Karpas-422 (cell line): ENCODE measurements at regions not wholly inside any gene's neighbourhood (a gene's known extent, or its start where the extent isn't known, plus 50 kb on each side); places are given as distances from the start of the nearest gene placed in this dataset.

Source experiments
- DNase-seq: peaks from one replicate; pipeline ENCODE4 v3.0.0-alpha.2; 2015
- H2AFZ ChIP-seq: fragments of 200-600 bp; sonication (generic); 2 replicates; pipeline ENCODE4 v1.6.1; 2014; ENCODE audit warnings: antibody characterized with exemption, low read length, mixed read lengths
- H3K27ac ChIP-seq: fragments of 200-600 bp; sonication (generic); 2 replicates; pipeline ENCODE4 v1.5.1; 2014; ENCODE audit warnings: mild to moderate bottlenecking, low read length, moderate library complexity
- H3K27me3 ChIP-seq: fragments of 200-600 bp; sonication (generic); 2 replicates; pipeline ENCODE4 v1.6.1; 2014; ENCODE audit warnings: low read length, mixed read lengths
- H3K36me3 ChIP-seq: fragments of 200-600 bp; sonication (generic); 2 replicates; pipeline ENCODE4 v1.6.1; 2014; ENCODE audit warnings: low read length, mixed read lengths; ENCODE audit not compliant: insufficient read depth
- H3K4me1 ChIP-seq: fragments of 200-600 bp; sonication (generic); 2 replicates; pipeline ENCODE4 v1.6.1; 2014; ENCODE audit warnings: mild to moderate bottlenecking, low read length, mixed read lengths
- H3K4me2 ChIP-seq: fragments of 200-600 bp; sonication (generic); 2 replicates; pipeline ENCODE4 v1.6.1; 2014; ENCODE audit warnings: low read length, low read depth, mild to moderate bottlenecking; ENCODE audit not compliant: poor library complexity, severe bottlenecking
- H3K4me3 ChIP-seq: fragments of 200-600 bp; sonication (generic); 2 replicates; pipeline ENCODE4 v1.5.1; 2014; ENCODE audit warnings: mild to moderate bottlenecking, antibody characterized with exemption, low read length, mixed read lengths
- H3K79me2 ChIP-seq: fragments of 200-600 bp; sonication (generic); 2 replicates; pipeline ENCODE4 v1.6.1; 2014; ENCODE audit warnings: mild to moderate bottlenecking, low read length, mixed read lengths
- H3K9ac ChIP-seq: fragments of 200-600 bp; sonication (generic); 2 replicates; pipeline ENCODE4 v1.6.0; 2014; ENCODE audit warnings: low read length
- H3K9me2 ChIP-seq: fragments of 200-600 bp; sonication (generic), shearing (Covaris generic); replicated peaks from 2 replicates; pipeline ENCODE4 v1.6.0; 2014; ENCODE audit warnings: mild to moderate bottlenecking, low read length, moderate library complexity; ENCODE audit not compliant: insufficient read depth
- H3K9me3 ChIP-seq: fragments of 300-700, 200-600 bp; sonication (generic); 2 replicates; pipeline ENCODE4 v1.6.1; 2014; ENCODE audit warnings: low read length, mixed read lengths
- H4K20me1 ChIP-seq: fragments of 200-600 bp; sonication (generic); 2 replicates; pipeline ENCODE4 v1.6.1; 2014; ENCODE audit warnings: mild to moderate bottlenecking, antibody characterized with exemption, low read length, low read depth; ENCODE audit not compliant: insufficient read depth

GRCh38 chr4:108405586-108405985 lies 214.8 kb upstream of the RPL34 start:
- H3K36me3 ChIP-seq, result no peaks in the 10 kb centered on the region
- H3K4me3 ChIP-seq, result no peak overlapping the region
- H4K20me1 ChIP-seq, result no peaks in the 10 kb centered on the region
- no peaks in the 10 kb centered on the region for H3K4me1 ChIP-seq
- H3K27ac ChIP-seq, result no peak overlapping the region
- no peaks in the 10 kb centered on the region for H3K9me2 ChIP-seq
- H3K79me2 ChIP-seq, result no peaks in the 10 kb centered on the region
- H3K27me3 ChIP-seq, result no peaks in the 10 kb centered on the region
- no peaks in the 10 kb centered on the region for H3K9me3 ChIP-seq
- no peak overlapping the region for H3K9ac ChIP-seq
- H3K4me2 ChIP-seq, result no peak overlapping the region
- no peak for DNase-seq
- no peak overlapping the region for H2AFZ ChIP-seq

- Histone ChIP-seq H3K4me1 (no peaks in the 10 kb centered on the region), H3K4me2 (no peak overlapping the region), H4K20me1 (no peaks in the 10 kb centered on the region), H3K4me3 (no peak overlapping the region), H2AFZ (no peak overlapping the region), H3K79me2 (no peaks in the 10 kb centered on the region), H3K9ac (no peak overlapping the region), H3K9me3 (no peaks in the 10 kb centered on the region), H3K36me3 (no peaks in the 10 kb centered on the region), H3K9me2 (no peaks in the 10 kb centered on the region), H3K27me3 (no peaks in the 10 kb centered on the region), H3K27ac (no peak overlapping the region)
- no peak for DNase-seq
These were observed 220.1 kb upstream of the RPL34 start for GRCh38 chr4:108400309-108400708.

DNA sequence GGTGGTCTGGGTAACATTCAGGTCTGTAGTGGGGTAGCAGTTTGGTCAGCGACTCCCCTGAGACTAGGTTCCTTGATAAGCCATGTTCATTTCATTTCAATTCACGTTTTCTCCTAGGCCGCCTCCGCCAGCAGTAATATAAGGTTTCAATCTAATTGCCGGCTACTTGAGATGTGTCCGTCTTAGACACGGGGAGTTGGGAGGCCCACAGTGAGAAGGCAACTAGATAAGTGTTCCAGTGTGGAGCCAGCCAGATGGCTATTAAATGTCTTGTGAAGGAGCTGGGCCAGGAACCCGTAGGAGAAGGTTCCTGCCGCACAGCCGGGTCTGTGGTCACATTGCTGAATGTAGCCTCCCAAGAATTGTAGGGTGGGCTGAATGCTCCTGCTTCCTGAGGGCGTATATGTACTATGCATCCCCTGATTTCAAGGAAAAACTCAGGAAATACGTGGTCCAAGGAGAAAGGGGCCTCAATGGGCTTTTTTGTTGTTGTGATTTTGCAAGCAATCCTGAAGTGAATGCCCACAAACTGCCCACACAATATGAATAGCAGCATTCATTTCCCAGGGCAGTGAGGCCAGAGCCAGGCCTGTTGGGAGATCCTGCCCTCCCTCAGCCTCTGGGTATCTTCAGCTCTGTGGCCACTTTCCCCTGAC lies 220.6 kb upstream of the RPL34 start:
- no peak overlapping the region for H3K27ac ChIP-seq
- no peak for DNase-seq
- no peaks in the 10 kb centered on the region for H3K36me3 ChIP-seq
- H3K4me1 ChIP-seq, result no peaks in the 10 kb centered on the region
- no peak overlapping the region for H2AFZ ChIP-seq
- H3K79me2 ChIP-seq, result no peaks in the 10 kb centered on the region
- no peaks in the 10 kb centered on the region for H3K9me2 ChIP-seq
- no peaks in the 10 kb centered on the region for H4K20me1 ChIP-seq
- no peaks in the 10 kb centered on the region for H3K27me3 ChIP-seq
- no peaks in the 10 kb centered on the region for H3K9me3 ChIP-seq
- no peak overlapping the region for H3K9ac ChIP-seq
- H3K4me3 ChIP-seq, result no peak overlapping the region
- H3K4me2 ChIP-seq, result no peak overlapping the region

DNA sequence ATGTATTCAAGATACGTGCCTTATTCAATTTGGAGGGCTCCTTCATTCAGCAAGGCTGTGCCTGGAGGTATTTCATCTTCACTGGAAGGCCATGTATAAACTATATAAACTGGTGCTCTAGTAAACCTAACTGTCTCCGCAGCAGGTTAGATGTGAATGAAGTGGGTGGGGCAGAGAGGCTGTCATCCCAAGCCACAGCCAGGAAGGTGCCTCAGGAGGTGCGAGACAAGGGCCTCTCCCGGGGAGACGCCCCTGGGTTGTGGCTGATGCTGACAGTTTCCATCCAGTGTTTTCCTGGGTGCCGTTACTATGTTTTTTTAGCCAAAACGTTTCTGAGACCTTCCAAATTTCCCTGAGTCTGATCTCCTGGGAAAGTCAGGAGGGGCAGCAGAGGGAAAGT lies 221.5 kb upstream of the RPL34 start:
- Histone ChIP-seq H3K9me2 (no peaks in the 10 kb centered on the region), H4K20me1 (no peaks in the 10 kb centered on the region), H3K79me2 (no peaks in the 10 kb centered on the region), H3K36me3 (no peaks in the 10 kb centered on the region), H3K27ac (no peak overlapping the region), H3K4me3 (no peak overlapping the region), H2AFZ (no peak overlapping the region), H3K4me2 (no peak overlapping the region), H3K9me3 (no peaks in the 10 kb centered on the region), H3K9ac (no peak overlapping the region), H3K4me1 (no peaks in the 10 kb centered on the region), H3K27me3 (no peaks in the 10 kb centered on the region)
- no peak for DNase-seq

DNA sequence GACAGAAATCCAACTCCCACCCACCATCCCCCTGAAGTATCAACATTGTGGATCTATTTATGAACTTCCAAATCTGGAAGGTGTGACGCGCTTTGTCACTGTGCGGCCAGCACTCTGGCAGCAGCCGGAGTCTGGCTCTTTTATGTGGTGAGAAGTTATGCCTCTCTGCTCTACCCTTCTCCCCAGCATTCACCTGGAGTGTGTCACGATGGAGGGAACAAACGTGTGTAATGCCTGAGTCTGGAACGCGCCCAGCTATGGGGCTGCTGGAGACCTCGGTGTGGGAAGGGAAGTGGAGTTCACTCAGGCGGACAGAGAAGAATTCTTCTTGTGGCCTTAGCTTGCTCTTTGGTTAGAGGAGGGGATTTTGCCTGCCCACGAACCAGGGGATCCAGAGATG lies 222.1 kb upstream of the RPL34 start:
- DNase-seq, result no peak
- no peaks in the 10 kb centered on the region for H4K20me1 ChIP-seq
- H3K4me3 ChIP-seq, result no peak overlapping the region
- no peaks in the 10 kb centered on the region for H3K9me2 ChIP-seq
- no peaks in the 10 kb centered on the region for H3K9me3 ChIP-seq
- no peaks in the 10 kb centered on the region for H3K27me3 ChIP-seq
- no peaks in the 10 kb centered on the region for H3K79me2 ChIP-seq
- H3K9ac ChIP-seq, result no peak overlapping the region
- H3K36me3 ChIP-seq, result no peaks in the 10 kb centered on the region
- no peak overlapping the region for H3K4me2 ChIP-seq
- no peak overlapping the region for H2AFZ ChIP-seq
- H3K4me1 ChIP-seq, result no peaks in the 10 kb centered on the region
- H3K27ac ChIP-seq, result no peak overlapping the region

- Histone ChIP-seq H3K9ac (no peak overlapping the region), H3K27me3 (no peaks in the 10 kb centered on the region), H3K27ac (no peak overlapping the region), H2AFZ (no peak overlapping the region), H3K9me3 (no peaks in the 10 kb centered on the region), H3K79me2 (no peaks in the 10 kb centered on the region), H3K4me1 (no peaks in the 10 kb centered on the region), H3K4me3 (no peak overlapping the region), H3K4me2 (no peak overlapping the region), H3K36me3 (no peaks in the 10 kb centered on the region), H3K9me2 (no peaks in the 10 kb centered on the region), H4K20me1 (no peaks in the 10 kb centered on the region)
- DNase-seq, result no peak
These were observed 222.5 kb upstream of the RPL34 start for GRCh38 chr4:108397850-108398249.

- no peak overlapping the region for H2AFZ ChIP-seq
- H3K9me3 ChIP-seq, result no peaks in the 10 kb centered on the region
- H3K4me1 ChIP-seq, result no peaks in the 10 kb centered on the region
- DNase-seq, result no peak
- H3K4me3 ChIP-seq, result no peak overlapping the region
- H3K9me2 ChIP-seq, result no peaks in the 10 kb centered on the region
- H3K79me2 ChIP-seq, result no peaks in the 10 kb centered on the region
- H3K9ac ChIP-seq, result no peak overlapping the region
- H4K20me1 ChIP-seq, result no peaks in the 10 kb centered on the region
- no peaks in the 10 kb centered on the region for H3K27me3 ChIP-seq
- H3K36me3 ChIP-seq, result no peaks in the 10 kb centered on the region
- H3K27ac ChIP-seq, result no peak overlapping the region
- H3K4me2 ChIP-seq, result no peak overlapping the region
These were observed 223.4 kb upstream of the RPL34 start for GRCh38 chr4:108396900-108397497.

DNA sequence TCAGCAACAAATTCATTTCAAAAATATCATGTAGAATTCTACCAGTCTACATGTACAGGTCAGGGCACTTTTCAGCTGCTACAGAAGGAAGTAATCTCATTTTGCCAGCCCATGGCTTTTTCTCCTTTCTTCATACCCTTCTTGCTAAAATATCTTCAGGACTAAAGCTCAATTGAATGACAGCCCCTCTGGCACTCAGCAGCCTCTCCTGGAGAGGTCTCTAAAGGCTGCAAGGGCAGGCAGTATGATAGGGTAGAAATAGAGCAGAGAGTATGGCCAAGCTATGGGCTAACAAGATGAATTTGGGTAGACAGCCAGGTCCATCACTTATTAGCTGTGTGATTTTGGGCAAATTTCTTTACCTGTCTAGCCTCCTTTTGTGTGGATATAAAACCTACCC lies 224.6 kb upstream of the RPL34 start:
- H3K9me3 ChIP-seq, result no peaks in the 10 kb centered on the region
- H3K4me1 ChIP-seq, result no peaks in the 10 kb centered on the region
- no peaks in the 10 kb centered on the region for H4K20me1 ChIP-seq
- H2AFZ ChIP-seq, result no peak overlapping the region
- no peak overlapping the region for H3K27ac ChIP-seq
- H3K36me3 ChIP-seq, result no peaks in the 10 kb centered on the region
- H3K79me2 ChIP-seq, result no peaks in the 10 kb centered on the region
- no peaks in the 10 kb centered on the region for H3K9me2 ChIP-seq
- no peak overlapping the region for H3K4me2 ChIP-seq
- no peak overlapping the region for H3K9ac ChIP-seq
- no peak overlapping the region for H3K4me3 ChIP-seq
- no peak for DNase-seq
- no peaks in the 10 kb centered on the region for H3K27me3 ChIP-seq
